ENCODE measurements at regions not wholly inside any gene's neighbourhood (a gene's known extent, or its start where the extent isn't known, plus 50 kb on each side); places are given as distances from the start of the nearest gene placed in this dataset.

GRCh38 chr10:28188526-28188925 lies 114.3 kb downstream of the MPP7 start:
- no peaks in the 10 kb centered on the region for H3K4me1 ChIP-seq (ENCODE audit: control insufficient read depth, extremely low read depth, insufficient read depth, low read length)
- no peak overlapping the region for H3K27ac ChIP-seq (ENCODE audit: insufficient read depth, low read length)
- H3K9me3 ChIP-seq (ENCODE audit: control insufficient read depth, insufficient read depth, low read depth, low read length) = no peaks in the 10 kb centered on the region
- no peaks in the 10 kb centered on the region for H3K27me3 ChIP-seq (ENCODE audit: control insufficient read depth, insufficient read depth, low read length)
- no peak for DNase-seq (ENCODE audit: low read depth in 2 of 2)
- H3K36me3 ChIP-seq (ENCODE audit: control insufficient read depth, insufficient read depth, low read length) = no peaks in the 10 kb centered on the region
- no peak for TF ChIP-seq EZH2 (IDR thresholded peaks at IDR 0.05; ENCODE audit: low read length, missing control alignments)
- TF ChIP-seq, protein P1, sequence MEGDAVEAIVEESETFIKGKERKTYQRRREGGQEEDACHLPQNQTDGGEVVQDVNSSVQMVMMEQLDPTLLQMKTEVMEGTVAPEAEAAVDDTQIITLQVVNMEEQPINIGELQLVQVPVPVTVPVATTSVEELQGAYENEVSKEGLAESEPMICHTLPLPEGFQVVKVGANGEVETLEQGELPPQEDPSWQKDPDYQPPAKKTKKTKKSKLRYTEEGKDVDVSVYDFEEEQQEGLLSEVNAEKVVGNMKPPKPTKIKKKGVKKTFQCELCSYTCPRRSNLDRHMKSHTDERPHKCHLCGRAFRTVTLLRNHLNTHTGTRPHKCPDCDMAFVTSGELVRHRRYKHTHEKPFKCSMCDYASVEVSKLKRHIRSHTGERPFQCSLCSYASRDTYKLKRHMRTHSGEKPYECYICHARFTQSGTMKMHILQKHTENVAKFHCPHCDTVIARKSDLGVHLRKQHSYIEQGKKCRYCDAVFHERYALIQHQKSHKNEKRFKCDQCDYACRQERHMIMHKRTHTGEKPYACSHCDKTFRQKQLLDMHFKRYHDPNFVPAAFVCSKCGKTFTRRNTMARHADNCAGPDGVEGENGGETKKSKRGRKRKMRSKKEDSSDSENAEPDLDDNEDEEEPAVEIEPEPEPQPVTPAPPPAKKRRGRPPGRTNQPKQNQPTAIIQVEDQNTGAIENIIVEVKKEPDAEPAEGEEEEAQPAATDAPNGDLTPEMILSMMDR (conservative IDR thresholded peaks at IDR 0.05 in 1 of 2, IDR thresholded peaks at IDR 0.05 in 1 of 2; ENCODE audit: low read depth in 1 of 2, low read length in 2 of 2) = no peak
- no peak overlapping the region for H3K4me2 ChIP-seq (ENCODE audit: extremely low read depth, insufficient read depth, low read length)
- no peak overlapping the region for H3K9ac ChIP-seq (ENCODE audit: insufficient read depth, low read length)
- H2AFZ ChIP-seq (ENCODE audit: low read length) = no peak overlapping the region
- H4K20me1 ChIP-seq (ENCODE audit: control insufficient read depth, extremely low read depth, insufficient read depth, low read length) = no peaks in the 10 kb centered on the region
- H3K79me2 ChIP-seq (ENCODE audit: control insufficient read depth, insufficient read depth, low read length) = no peaks in the 10 kb centered on the region
- no peak overlapping the region for H3K4me3 ChIP-seq (replicated peaks in 1 of 4; ENCODE audit: control extremely low read depth in 1 of 4, insufficient read depth in 1 of 4, low read depth in 3 of 4, low read length in 4 of 4)

DNA sequence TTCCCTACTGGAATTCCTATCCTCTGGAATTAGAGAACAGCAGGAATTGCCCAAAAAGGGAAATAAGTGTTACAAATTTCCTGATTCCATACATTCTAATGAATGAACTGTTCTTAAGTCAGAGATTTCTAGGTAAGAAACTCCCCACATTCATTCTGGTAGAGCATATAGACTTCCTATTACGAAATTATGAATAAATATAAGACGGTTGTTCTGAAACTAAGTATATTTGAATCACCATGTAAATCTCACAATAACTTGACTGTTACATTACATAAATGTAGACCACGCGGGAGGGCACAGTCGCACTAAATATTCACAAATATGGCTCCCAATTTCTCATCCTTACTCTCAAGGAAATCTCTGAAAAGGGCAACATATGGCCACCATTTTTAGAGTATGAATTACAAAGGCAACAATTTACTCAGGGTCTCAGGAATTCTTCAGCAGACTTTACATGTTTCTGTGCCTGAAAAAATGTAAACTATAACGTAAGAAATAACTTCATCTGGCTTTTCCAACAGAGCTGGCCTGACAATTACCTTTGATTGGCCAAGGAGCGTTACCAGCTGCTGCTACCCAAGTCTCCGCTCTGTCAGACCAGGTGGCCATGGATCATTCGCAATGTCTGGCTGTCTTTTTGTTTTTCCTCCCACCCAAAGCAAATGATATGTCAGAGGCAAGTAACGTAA lies 115.8 kb downstream of the MPP7 start:
- H3K36me3 ChIP-seq (ENCODE audit: control insufficient read depth, insufficient read depth, low read length) = no peaks in the 10 kb centered on the region

GRCh38 chr10:28186461-28186860 lies 116.4 kb downstream of the MPP7 start:
- Histone ChIP-seq H3K79me2 (ENCODE audit: control insufficient read depth, insufficient read depth, low read length) (no peaks in the 10 kb centered on the region), H3K27me3 (ENCODE audit: control insufficient read depth, insufficient read depth, low read length) (no peaks in the 10 kb centered on the region), H2AFZ (ENCODE audit: low read length) (no peak overlapping the region), H3K36me3 (ENCODE audit: control insufficient read depth, insufficient read depth, low read length) (no peaks in the 10 kb centered on the region), H3K4me2 (ENCODE audit: extremely low read depth, insufficient read depth, low read length) (no peak overlapping the region), H3K27ac (ENCODE audit: insufficient read depth, low read length) (no peak overlapping the region), H4K20me1 (ENCODE audit: control insufficient read depth, extremely low read depth, insufficient read depth, low read length) (no peaks in the 10 kb centered on the region), H3K4me1 (ENCODE audit: control insufficient read depth, extremely low read depth, insufficient read depth, low read length) (no peaks in the 10 kb centered on the region), H3K9ac (ENCODE audit: insufficient read depth, low read length) (no peak overlapping the region), H3K4me3 (replicated peaks in 1 of 4; ENCODE audit: control extremely low read depth in 1 of 4, insufficient read depth in 1 of 4, low read depth in 3 of 4, low read length in 4 of 4) (no peak overlapping the region), H3K9me3 (ENCODE audit: control insufficient read depth, insufficient read depth, low read depth, low read length) (no peaks in the 10 kb centered on the region)
- no peak for DNase-seq (ENCODE audit: low read depth in 2 of 2)
- TF ChIP-seq, protein P1 (conservative IDR thresholded peaks at IDR 0.05 in 1 of 2, IDR thresholded peaks at IDR 0.05 in 1 of 2; ENCODE audit: low read depth in 1 of 2, low read length in 2 of 2) = no peak
- no peak for TF ChIP-seq EZH2 (IDR thresholded peaks at IDR 0.05; ENCODE audit: low read length, missing control alignments)

More for the DNA sequence above, 115.8 kb downstream of the MPP7 start:
- DNase-seq (ENCODE audit: low read depth in 2 of 2) = no peak
- no peak overlapping the region for H3K4me3 ChIP-seq (replicated peaks in 1 of 4; ENCODE audit: control extremely low read depth in 1 of 4, insufficient read depth in 1 of 4, low read depth in 3 of 4, low read length in 4 of 4)
- H3K4me1 ChIP-seq (ENCODE audit: control insufficient read depth, extremely low read depth, insufficient read depth, low read length) = no peaks in the 10 kb centered on the region
- no peak overlapping the region for H2AFZ ChIP-seq (ENCODE audit: low read length)
- no peak overlapping the region for H3K4me2 ChIP-seq (ENCODE audit: extremely low read depth, insufficient read depth, low read length)
- TF ChIP-seq, protein P1 (conservative IDR thresholded peaks at IDR 0.05 in 1 of 2, IDR thresholded peaks at IDR 0.05 in 1 of 2; ENCODE audit: low read depth in 1 of 2, low read length in 2 of 2) = no peak
- no peaks in the 10 kb centered on the region for H3K79me2 ChIP-seq (ENCODE audit: control insufficient read depth, insufficient read depth, low read length)
- H3K27ac ChIP-seq (ENCODE audit: insufficient read depth, low read length) = no peak overlapping the region
- no peaks in the 10 kb centered on the region for H3K27me3 ChIP-seq (ENCODE audit: control insufficient read depth, insufficient read depth, low read length)
- H4K20me1 ChIP-seq (ENCODE audit: control insufficient read depth, extremely low read depth, insufficient read depth, low read length) = no peaks in the 10 kb centered on the region
- no peaks in the 10 kb centered on the region for H3K9me3 ChIP-seq (ENCODE audit: control insufficient read depth, insufficient read depth, low read depth, low read length)
- H3K9ac ChIP-seq (ENCODE audit: insufficient read depth, low read length) = no peak overlapping the region
